SK-N-SH (cell line): ENCODE measurements at regions not wholly inside any gene's neighbourhood (a gene's known extent, or its start where the extent isn't known, plus 50 kb on each side); places are given as distances from the start of the nearest gene placed in this dataset.

Experiments
- CTCF ChIA-PET: fragments of 300-600, 350-600 bp; formaldehyde crosslinking; extraction: SDS; loops from one replicate; lab custom pipeline; 2021; lab: Yijun Ruan, JAX
- POLR2A ChIA-PET: fragments of 350-600 bp; sonication (Branson Sonifier 250); formaldehyde crosslinking; extraction: SDS; loops from one replicate; lab custom pipeline; 2020; ENCODE audit warnings: antibody characterized with exemption, inconsistent platforms; lab: Yijun Ruan, JAX
- DNase-seq: peaks from one replicate; pipeline ENCODE4 v3.0.0; 2012
- H2AFZ ChIP-seq: fragments of 200-600 bp; sonication (generic); 2 replicates; pipeline ENCODE4 v1.8.1; 2016; ENCODE audit warnings: antibody characterized with exemption, mild to moderate bottlenecking, low read depth
- H3F3A ChIP-seq: fragments of 200-600 bp; sonication (generic); replicated peaks from 2 replicates; pipeline ENCODE3; 2016; ENCODE audit warnings: antibody characterized with exemption, mild to moderate bottlenecking; ENCODE audit not compliant: insufficient read depth
- H3K27ac ChIP-seq, 2 experiments: fragments of 200-500 bp in 1 of 2; fragments of 200-600 bp in 1 of 2; sonication (Bioruptor generic) in 1 of 2; sonication (generic), shearing (Covaris generic) in 1 of 2; 2 replicates each; pipeline versions ENCODE4 v1.5.1 to v1.6.1; 2014 to 2016; ENCODE audit warnings: low read depth in 2 of 2, inconsistent platforms in 1 of 2, low read length in 1 of 2, mild to moderate bottlenecking in 1 of 2, mixed read lengths in 1 of 2
- H3K27me3 ChIP-seq: fragments of 200-600 bp; sonication (generic), shearing (Covaris generic); 2 replicates; pipeline ENCODE4 v1.6.1; 2016; ENCODE audit warnings: mixed run types; ENCODE audit not compliant: insufficient read depth
- H3K36me3 ChIP-seq, 2 experiments: fragments of 200-500 bp in 1 of 2; fragments of 200-600 bp in 1 of 2; sonication (Bioruptor generic) in 1 of 2; sonication (generic) in 1 of 2; replicated peaks in 1 of 2; 2 replicates each; pipeline versions ENCODE3 to v1.5.1; 2014 to 2016; ENCODE audit warnings: low read length in 1 of 2, mild to moderate bottlenecking in 1 of 2; ENCODE audit not compliant: insufficient read depth in 2 of 2, control insufficient read depth in 1 of 2
- H3K4me1 ChIP-seq, 2 experiments: fragments of 200-500 bp in 1 of 2; fragments of 200-600 bp in 1 of 2; sonication (Bioruptor generic) in 1 of 2; sonication (generic), shearing (Covaris generic) in 1 of 2; 2 replicates each; pipeline versions ENCODE4 v1.5.1 to v1.6.1; 2014 to 2016; ENCODE audit warnings: low read depth in 1 of 2, low read length in 1 of 2, mixed run types in 1 of 2; ENCODE audit not compliant: insufficient read depth in 2 of 2, control insufficient read depth in 1 of 2
- H3K4me2 ChIP-seq: fragments of 200-600 bp; sonication (generic), shearing (Covaris generic); 2 replicates; pipeline ENCODE4 v1.6.1; 2017; ENCODE audit warnings: mixed run types
- H3K4me3 ChIP-seq, 2 experiments: fragments of 200-500 bp in 1 of 2; fragments of 200-600 bp in 1 of 2; sonication (Bioruptor generic) in 1 of 2; sonication (generic), shearing (Covaris generic) in 1 of 2; 2 replicates each; pipeline versions ENCODE4 v1.5.1 to v1.8.1; 2014 to 2016; ENCODE audit warnings: low read depth in 2 of 2, inconsistent platforms in 1 of 2, low read length in 1 of 2, mild to moderate bottlenecking in 1 of 2, mixed read lengths in 1 of 2, moderate library complexity in 1 of 2
- H3K79me2 ChIP-seq: fragments of 200-600 bp; sonication (generic); 2 replicates; pipeline ENCODE4 v1.8.1; 2017; ENCODE audit warnings: mild to moderate bottlenecking; ENCODE audit not compliant: insufficient read depth
- H3K9ac ChIP-seq: fragments of 200-600 bp; sonication (generic); 2 replicates; pipeline ENCODE4 v1.6.1; 2017; ENCODE audit warnings: mixed run types
- H3K9me2 ChIP-seq: fragments of 200-600 bp; sonication (generic); 2 replicates; pipeline ENCODE4 v1.6.1; 2017; ENCODE audit warnings: mixed run types
- H3K9me3 ChIP-seq: fragments of 200-600 bp; sonication (generic); 2 replicates; pipeline ENCODE4 v1.6.1; 2017; ENCODE audit warnings: mixed run types, mild to moderate bottlenecking, moderate library complexity
- H4K20me1 ChIP-seq: fragments of 200-600 bp; sonication (generic); 2 replicates; pipeline ENCODE4 v1.6.1; 2017; ENCODE audit warnings: mild to moderate bottlenecking, mixed run types; ENCODE audit not compliant: insufficient read depth
- EP300 ChIP-seq, 2 experiments: IDR thresholded peaks; 2 replicates each; pipeline versions ENCODE4 v1.4.0 to v1.6.1; 2012; ENCODE audit warnings: borderline replicate concordance in 1 of 2, low read depth in 1 of 2, low read length in 1 of 2
- EZH2phosphoT487 ChIP-seq: fragments of 200-600 bp; sonication (generic); IDR thresholded peaks from 2 replicates; pipeline ENCODE4 v1.6.1; 2017; ENCODE audit warnings: low read depth, mixed run types, mild to moderate bottlenecking, antibody characterized with exemption, moderate library complexity, borderline replicate concordance
- FOXJ3 ChIP-seq: sonication (generic); formaldehyde crosslinking; IDR thresholded peaks from 2 replicates; pipeline ENCODE4 v1.5.1; 2020; ENCODE audit warnings: mild to moderate bottlenecking, missing genetic modification reagents
- FOXM1 ChIP-seq: IDR thresholded peaks from 2 replicates; pipeline ENCODE4 v1.4.0; 2012; ENCODE audit warnings: low read depth, mild to moderate bottlenecking
- GABPA ChIP-seq: IDR thresholded peaks from 2 replicates; pipeline ENCODE4 v1.4.0; 2012; ENCODE audit warnings: low read depth, mild to moderate bottlenecking
- JUND ChIP-seq: IDR thresholded peaks from 2 replicates; pipeline ENCODE4 v1.4.0; 2012
- MXI1 ChIP-seq: IDR thresholded peaks from 2 replicates; pipeline ENCODE4 v1.6.1; 2012; ENCODE audit warnings: mild to moderate bottlenecking, low read depth, low read length, improper control_type of control experiment
- NFIC ChIP-seq: IDR thresholded peaks from 2 replicates; pipeline ENCODE4 v1.4.0; 2012; ENCODE audit warnings: borderline replicate concordance
- NRF1 ChIP-seq: IDR thresholded peaks from 2 replicates; pipeline ENCODE4 v1.6.1; 2012; ENCODE audit warnings: low read depth, mild to moderate bottlenecking, low read length
- RAD21 ChIP-seq: IDR thresholded peaks from 2 replicates; pipeline ENCODE4 v1.6.1; 2012; ENCODE audit warnings: mild to moderate bottlenecking, low read length
- SIN3A ChIP-seq: IDR thresholded peaks from 2 replicates; pipeline ENCODE4 v1.6.1; 2012; ENCODE audit warnings: low read depth, mild to moderate bottlenecking, low read length, moderate library complexity, borderline replicate concordance
- TCF12 ChIP-seq: IDR thresholded peaks from 2 replicates; pipeline ENCODE4 v1.4.0; 2012
- WGBS: methylation state at CpG from one replicate; pipeline ENCODE4 v1.1.6; 2017; ENCODE audit warnings: low lambda C conversion rate; 5-methylcytosine and 5-hydroxymethylcytosine counted together
- TF ChIP-seq, protein P1 (sequence below): IDR thresholded peaks from 2 replicates; pipeline ENCODE4 v1.6.1; 2012; ENCODE audit warnings: mild to moderate bottlenecking, low read depth, low read length, moderate library complexity

DNA sequence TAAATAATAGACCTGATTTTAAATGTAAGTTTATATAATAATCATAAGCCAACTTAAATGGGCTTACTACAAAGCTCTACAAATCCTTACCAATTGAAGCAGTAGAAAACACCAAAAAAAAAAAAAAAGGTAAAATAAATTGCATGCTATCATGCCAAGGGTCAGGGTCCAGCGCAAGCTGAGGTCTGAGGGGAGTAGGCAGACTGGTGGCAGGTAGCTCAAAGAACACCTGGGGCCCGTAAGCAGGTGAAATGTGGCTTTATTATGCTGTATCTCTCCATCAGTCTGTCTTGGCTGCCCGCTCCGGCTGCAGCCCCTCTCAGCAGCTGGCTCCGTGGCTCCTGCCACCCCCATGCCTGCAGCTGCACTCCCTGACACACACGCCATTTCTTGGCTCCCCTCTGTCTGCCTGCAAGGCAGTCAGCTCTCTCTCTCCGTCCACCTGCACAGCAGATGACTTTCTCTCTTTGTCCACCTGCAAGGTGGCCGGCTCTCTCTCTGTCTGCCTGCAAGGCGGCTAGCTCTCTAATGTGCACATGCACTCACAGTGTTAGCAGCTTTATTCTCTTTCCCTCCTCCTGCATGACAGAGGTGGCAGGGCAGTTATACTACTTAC, 209.4 kb upstream of the UGT8 start:
- ChIA-PET CTCF (interaction anchor here (0.6 to 3.4 kb wide), 10 partner anchors 7 to 1624 kb away, joined by 3 to 27 read pairs (median 4); no protein-coding TSS in a partner anchor), POLR2A (no interaction called here)
- Histone ChIP-seq H3K27me3 (no peaks in the 10 kb centered on the region; the same call in 1 of the 2 replicates), H3F3A (peaks cover 2% of the 10 kb centered on the region), H3K4me1 (peaks cover 0 to 3% of the 10 kb centered on the region in 2 experiments; a peak in 3 of 4 replicates), H3K27ac (no peak overlapping the region), H4K20me1 (no peaks in the 10 kb centered on the region), H3K4me3 (no peak overlapping the region), H3K9ac (no peak overlapping the region), H3K36me3 (no peaks in the 10 kb centered on the region), H3K4me2 (no peak overlapping the region), H3K9me3 (no peaks in the 10 kb centered on the region), H2AFZ (no peak overlapping the region), H3K9me2 (no peaks in the 10 kb centered on the region), H3K79me2 (no peaks in the 10 kb centered on the region)
- no peak for DNase-seq
- no peak for TF ChIP-seq GABPA
- no peak for TF ChIP-seq SIN3A
- no peak for TF ChIP-seq EZH2phosphoT487
- no peak for TF ChIP-seq FOXM1
- no peak for TF ChIP-seq TCF12
- WGBS = 27% methylated on average over 9 of the region's 9 CpGs

DNA sequence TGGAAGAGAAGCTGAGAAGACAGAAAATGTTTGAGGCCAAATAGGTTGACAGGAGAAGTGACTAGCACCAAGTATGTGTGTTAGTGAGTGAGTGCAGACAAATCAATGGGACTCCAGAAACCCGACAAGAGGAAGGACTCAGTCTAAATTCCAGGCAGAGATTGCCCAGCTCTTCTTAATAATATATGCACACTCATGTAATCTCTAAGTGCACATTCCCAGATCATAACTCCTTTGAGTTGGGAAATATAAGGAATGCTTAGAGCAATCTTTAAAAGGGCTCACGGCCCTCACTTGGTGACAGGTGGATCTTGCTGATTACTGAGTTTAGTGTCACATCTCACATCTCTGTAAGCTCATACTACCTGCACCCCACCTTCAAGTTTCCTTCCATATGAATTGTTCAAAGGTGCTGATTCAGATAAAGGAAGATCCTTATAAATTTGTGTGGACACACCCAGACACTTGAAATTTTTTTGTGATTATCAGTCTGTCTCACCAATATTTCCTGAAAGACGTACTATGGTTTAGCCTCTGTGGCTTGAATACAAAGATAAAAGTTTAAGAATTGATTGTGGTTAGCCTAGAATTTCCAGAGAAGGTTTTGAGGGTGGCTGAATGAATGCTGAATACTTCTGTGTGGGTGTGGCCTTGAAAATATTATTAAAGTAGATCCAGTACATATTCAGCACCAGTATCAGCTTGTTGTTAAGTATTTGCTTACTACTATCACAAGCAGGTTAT, 205.1 kb upstream of the UGT8 start:
- no peak for DNase-seq
- CTCF ChIA-PET = interaction anchor here (0.5 to 1.1 kb wide), 4 partner anchors 270 to 998 kb away, joined by 3 to 6 read pairs (median 4); no protein-coding TSS in a partner anchor
- WGBS = 53% methylated on average over 3 of the region's 3 CpGs
- H3K36me3 ChIP-seq = no peaks in the 10 kb centered on the region
- no peak overlapping the region for H2AFZ ChIP-seq
- no peaks in the 10 kb centered on the region; a peak in 1 of 4 replicates for H3K4me1 ChIP-seq
- no peak for TF ChIP-seq MXI1
- TF ChIP-seq FOXJ3 (CRISPR knock-in tag) = no peak
- no peak for TF ChIP-seq SIN3A
- TF ChIP-seq, protein P1, sequence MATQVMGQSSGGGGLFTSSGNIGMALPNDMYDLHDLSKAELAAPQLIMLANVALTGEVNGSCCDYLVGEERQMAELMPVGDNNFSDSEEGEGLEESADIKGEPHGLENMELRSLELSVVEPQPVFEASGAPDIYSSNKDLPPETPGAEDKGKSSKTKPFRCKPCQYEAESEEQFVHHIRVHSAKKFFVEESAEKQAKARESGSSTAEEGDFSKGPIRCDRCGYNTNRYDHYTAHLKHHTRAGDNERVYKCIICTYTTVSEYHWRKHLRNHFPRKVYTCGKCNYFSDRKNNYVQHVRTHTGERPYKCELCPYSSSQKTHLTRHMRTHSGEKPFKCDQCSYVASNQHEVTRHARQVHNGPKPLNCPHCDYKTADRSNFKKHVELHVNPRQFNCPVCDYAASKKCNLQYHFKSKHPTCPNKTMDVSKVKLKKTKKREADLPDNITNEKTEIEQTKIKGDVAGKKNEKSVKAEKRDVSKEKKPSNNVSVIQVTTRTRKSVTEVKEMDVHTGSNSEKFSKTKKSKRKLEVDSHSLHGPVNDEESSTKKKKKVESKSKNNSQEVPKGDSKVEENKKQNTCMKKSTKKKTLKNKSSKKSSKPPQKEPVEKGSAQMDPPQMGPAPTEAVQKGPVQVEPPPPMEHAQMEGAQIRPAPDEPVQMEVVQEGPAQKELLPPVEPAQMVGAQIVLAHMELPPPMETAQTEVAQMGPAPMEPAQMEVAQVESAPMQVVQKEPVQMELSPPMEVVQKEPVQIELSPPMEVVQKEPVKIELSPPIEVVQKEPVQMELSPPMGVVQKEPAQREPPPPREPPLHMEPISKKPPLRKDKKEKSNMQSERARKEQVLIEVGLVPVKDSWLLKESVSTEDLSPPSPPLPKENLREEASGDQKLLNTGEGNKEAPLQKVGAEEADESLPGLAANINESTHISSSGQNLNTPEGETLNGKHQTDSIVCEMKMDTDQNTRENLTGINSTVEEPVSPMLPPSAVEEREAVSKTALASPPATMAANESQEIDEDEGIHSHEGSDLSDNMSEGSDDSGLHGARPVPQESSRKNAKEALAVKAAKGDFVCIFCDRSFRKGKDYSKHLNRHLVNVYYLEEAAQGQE = no peak
- TF ChIP-seq JUND = no peak
- no peak for TF ChIP-seq EP300 (IDR thresholded peaks at IDR 0.05; ENCODE audit: borderline replicate concordance in 1 of 2, low read depth in 1 of 2, low read length in 1 of 2)
- no peak for TF ChIP-seq NRF1
- no peak for TF ChIP-seq NFIC
- no peak for TF ChIP-seq RAD21
- TF ChIP-seq, all 33 proteins: peak for 0
- Histone ChIP-seq H3K4me2 (no peak overlapping the region), H3K27me3 (no peaks in the 10 kb centered on the region; the same call in 1 of the 2 replicates), H3K79me2 (no peaks in the 10 kb centered on the region), H3K9ac (no peak overlapping the region), H3K4me3 (no peak overlapping the region), H3K9me3 (no peaks in the 10 kb centered on the region), H3K27ac (no peak overlapping the region), H4K20me1 (no peaks in the 10 kb centered on the region), H3F3A (no peaks in the 10 kb centered on the region), H3K9me2 (no peaks in the 10 kb centered on the region)
- POLR2A ChIA-PET = no interaction called here
